ENCODE measurements at regions not wholly inside any gene's neighbourhood (a gene's known extent, or its start where the extent isn't known, plus 50 kb on each side); places are given as distances from the start of the nearest gene placed in this dataset.

- TF ChIP-seq CSDC2 (CRISPR knock-in tag; IDR thresholded peaks at IDR 0.05) (no peak), ZC3H10 (CRISPR knock-in tag; IDR thresholded peaks at IDR 0.05) (no peak), SNAI2 (CRISPR knock-in tag; IDR thresholded peaks at IDR 0.05) (no peak), RARB (CRISPR knock-in tag; IDR thresholded peaks at IDR 0.05) (no peak), ESRRG (CRISPR knock-in tag; IDR thresholded peaks at IDR 0.05) (no peak), CREB5 (CRISPR knock-in tag; IDR thresholded peaks at IDR 0.05; ENCODE audit: low read depth) (no peak), GLIS3 (CRISPR knock-in tag; IDR thresholded peaks at IDR 0.05) (no peak), ARNTL (CRISPR knock-in tag; IDR thresholded peaks at IDR 0.05; ENCODE audit: borderline replicate concordance, low read depth) (no peak), PATZ1 (CRISPR knock-in tag; IDR thresholded peaks at IDR 0.05; ENCODE audit: borderline replicate concordance) (no peak), ISL1 (CRISPR knock-in tag; IDR thresholded peaks at IDR 0.05) (no peak), ZNF565 (CRISPR knock-in tag; conservative IDR thresholded peaks at IDR 0.05; ENCODE audit: low read depth) (no peak), TOX (CRISPR knock-in tag; IDR thresholded peaks at IDR 0.05; ENCODE audit: borderline replicate concordance) (no peak), ZFP30 (CRISPR knock-in tag; IDR thresholded peaks at IDR 0.05) (no peak)
Observed at GRCh38 chr11:95682552-95682951, 107.0 kb downstream of the FAM76B start.

All from SK-N-SH treated with all-trans-retinoic acid at 6 μM for 48 hours (cell line).